ENCODE measurements at regions not wholly inside any gene's neighbourhood (a gene's known extent, or its start where the extent isn't known, plus 50 kb on each side); places are given as distances from the start of the nearest gene placed in this dataset.
"Not testable (repeated sequence)": the region's sequence is repeated elsewhere in the genome, so short reads cannot be mapped to it uniquely, and the experiment has no call there.

DNA sequence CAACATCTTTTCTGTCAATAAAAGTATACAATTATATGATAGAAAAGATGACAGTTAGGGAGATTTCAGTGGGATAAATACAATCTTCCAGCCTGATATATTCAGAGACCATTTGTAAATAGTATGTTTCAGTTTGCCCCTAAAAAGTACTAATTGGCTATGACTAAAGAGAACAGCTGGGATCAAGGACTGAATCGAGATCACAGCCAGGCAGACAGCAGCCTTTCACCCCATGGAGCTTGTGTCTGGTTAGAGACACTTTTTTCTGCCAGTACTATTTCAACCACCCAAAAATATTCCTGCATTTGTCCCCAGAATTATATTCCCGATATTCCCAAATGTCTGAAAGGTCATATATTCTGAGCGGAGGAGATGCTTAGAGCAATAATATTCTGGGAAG lies 577.3 kb upstream of the TLE4 start:
- H3K9ac ChIP-seq (ENCODE audit: low read length), result no peak overlapping the region
- H2AFZ ChIP-seq (ENCODE audit: low read length), result no peak overlapping the region
- H3F3A ChIP-seq (ENCODE audit: insufficient read depth, low read length), result no peaks in the 10 kb centered on the region
- DNase-seq, result no peak
- no peak overlapping the region for H3K4me3 ChIP-seq (ENCODE audit: low read length)
- no peaks in the 10 kb centered on the region for H3K36me3 ChIP-seq (replicated peaks; ENCODE audit: insufficient read depth, low read length)
- H3K27ac ChIP-seq (ENCODE audit: low read length), result no peak overlapping the region
- no peaks in the 10 kb centered on the region for H3K4me1 ChIP-seq (ENCODE audit: low read length)
- H3K4me2 ChIP-seq (ENCODE audit: low read depth, low read length), result no peak overlapping the region
- H3K9me3 ChIP-seq (replicated peaks; ENCODE audit: insufficient read depth, low read length), result no peaks in the 10 kb centered on the region
- no peaks in the 10 kb centered on the region for H4K20me1 ChIP-seq (ENCODE audit: insufficient read depth, low read length)
- no peaks in the 10 kb centered on the region for H3K9me2 ChIP-seq (replicated peaks; ENCODE audit: insufficient read depth, low read length)
- no peaks in the 10 kb centered on the region for H3K79me2 ChIP-seq (ENCODE audit: low read length)
- TF ChIP-seq, protein P1, sequence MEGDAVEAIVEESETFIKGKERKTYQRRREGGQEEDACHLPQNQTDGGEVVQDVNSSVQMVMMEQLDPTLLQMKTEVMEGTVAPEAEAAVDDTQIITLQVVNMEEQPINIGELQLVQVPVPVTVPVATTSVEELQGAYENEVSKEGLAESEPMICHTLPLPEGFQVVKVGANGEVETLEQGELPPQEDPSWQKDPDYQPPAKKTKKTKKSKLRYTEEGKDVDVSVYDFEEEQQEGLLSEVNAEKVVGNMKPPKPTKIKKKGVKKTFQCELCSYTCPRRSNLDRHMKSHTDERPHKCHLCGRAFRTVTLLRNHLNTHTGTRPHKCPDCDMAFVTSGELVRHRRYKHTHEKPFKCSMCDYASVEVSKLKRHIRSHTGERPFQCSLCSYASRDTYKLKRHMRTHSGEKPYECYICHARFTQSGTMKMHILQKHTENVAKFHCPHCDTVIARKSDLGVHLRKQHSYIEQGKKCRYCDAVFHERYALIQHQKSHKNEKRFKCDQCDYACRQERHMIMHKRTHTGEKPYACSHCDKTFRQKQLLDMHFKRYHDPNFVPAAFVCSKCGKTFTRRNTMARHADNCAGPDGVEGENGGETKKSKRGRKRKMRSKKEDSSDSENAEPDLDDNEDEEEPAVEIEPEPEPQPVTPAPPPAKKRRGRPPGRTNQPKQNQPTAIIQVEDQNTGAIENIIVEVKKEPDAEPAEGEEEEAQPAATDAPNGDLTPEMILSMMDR (IDR thresholded peaks at IDR 0.05; ENCODE audit: low read length), result no peak
- no peak for TF ChIP-seq EZH2 (optimal IDR thresholded peaks at IDR 0.05; ENCODE audit: low read depth, low read length)
- TF ChIP-seq EZH2phosphoT487 (IDR thresholded peaks at IDR 0.05; ENCODE audit: low read length), result no peak
- H3K27me3 ChIP-seq (replicated peaks; ENCODE audit: insufficient read depth, low read length), result no peaks in the 10 kb centered on the region

DNA sequence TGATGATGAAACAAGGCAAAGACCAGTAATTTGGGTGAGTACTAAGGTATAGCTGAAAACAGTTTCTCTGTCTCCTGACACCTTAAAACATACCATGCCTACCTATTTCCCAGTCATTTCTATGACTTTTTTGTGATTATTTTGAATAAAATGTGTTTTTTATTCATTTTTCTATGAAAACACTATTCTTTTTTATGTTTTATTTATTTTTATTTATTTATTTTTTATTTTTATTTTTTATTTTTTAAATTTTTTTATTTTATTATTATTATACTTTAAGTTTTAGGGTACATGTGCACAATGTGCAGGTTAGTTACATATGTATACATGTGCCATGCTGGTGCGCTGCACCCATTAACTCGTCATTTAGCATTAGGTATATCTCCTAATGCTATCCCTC lies 576.8 kb upstream of the TLE4 start:
- not testable (repeated sequence) for H3K27me3 ChIP-seq (replicated peaks; ENCODE audit: insufficient read depth, low read length); H2AFZ ChIP-seq (ENCODE audit: low read length); H3K9me2 ChIP-seq (replicated peaks; ENCODE audit: insufficient read depth, low read length); H3K4me1 ChIP-seq (ENCODE audit: low read length); H3K9ac ChIP-seq (ENCODE audit: low read length); H3F3A ChIP-seq (ENCODE audit: insufficient read depth, low read length); H3K36me3 ChIP-seq (replicated peaks; ENCODE audit: insufficient read depth, low read length); H3K4me2 ChIP-seq (ENCODE audit: low read depth, low read length); DNase-seq; H3K27ac ChIP-seq (ENCODE audit: low read length); H3K9me3 ChIP-seq (replicated peaks; ENCODE audit: insufficient read depth, low read length); H3K4me3 ChIP-seq (ENCODE audit: low read length); H3K79me2 ChIP-seq (ENCODE audit: low read length); H4K20me1 ChIP-seq (ENCODE audit: insufficient read depth, low read length)

DNA sequence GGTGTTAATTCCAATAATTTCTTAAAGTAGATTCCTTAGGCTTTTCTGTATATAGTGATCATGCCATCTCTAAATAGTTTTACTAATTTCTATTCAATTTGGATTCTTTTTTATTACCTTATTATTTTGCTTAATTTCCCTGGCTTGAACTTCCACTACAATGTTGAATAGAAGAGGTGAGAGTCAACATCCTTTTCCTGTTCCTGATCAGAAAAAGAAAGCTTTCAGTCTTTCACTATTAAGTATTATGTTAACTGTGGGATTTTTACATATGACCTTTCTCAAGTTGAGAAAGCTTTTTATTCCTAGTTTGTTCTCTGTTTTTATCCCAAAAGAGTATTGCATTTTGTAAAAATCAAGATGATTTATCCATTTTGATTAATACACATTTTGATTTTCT lies 574.5 kb upstream of the TLE4 start:
- Histone ChIP-seq H3K9ac (ENCODE audit: low read length) (no peak overlapping the region), H3K9me2 (replicated peaks; ENCODE audit: insufficient read depth, low read length) (no peaks in the 10 kb centered on the region), H3K27ac (ENCODE audit: low read length) (no peak overlapping the region), H3K27me3 (replicated peaks; ENCODE audit: insufficient read depth, low read length) (no peaks in the 10 kb centered on the region), H3K4me1 (ENCODE audit: low read length) (no peaks in the 10 kb centered on the region), H3K4me3 (ENCODE audit: low read length) (no peak overlapping the region), H2AFZ (ENCODE audit: low read length) (no peak overlapping the region), H3K36me3 (replicated peaks; ENCODE audit: insufficient read depth, low read length) (no peaks in the 10 kb centered on the region), H4K20me1 (ENCODE audit: insufficient read depth, low read length) (no peaks in the 10 kb centered on the region), H3K9me3 (replicated peaks; ENCODE audit: insufficient read depth, low read length) (no peaks in the 10 kb centered on the region), H3F3A (ENCODE audit: insufficient read depth, low read length) (no peaks in the 10 kb centered on the region), H3K4me2 (ENCODE audit: low read depth, low read length) (no peak overlapping the region), H3K79me2 (ENCODE audit: low read length) (no peaks in the 10 kb centered on the region)
- no peak for DNase-seq
- TF ChIP-seq, protein P1 (IDR thresholded peaks at IDR 0.05; ENCODE audit: low read length), result no peak
- no peak for TF ChIP-seq EZH2 (optimal IDR thresholded peaks at IDR 0.05; ENCODE audit: low read depth, low read length)
- TF ChIP-seq EZH2phosphoT487 (IDR thresholded peaks at IDR 0.05; ENCODE audit: low read length), result no peak

DNA sequence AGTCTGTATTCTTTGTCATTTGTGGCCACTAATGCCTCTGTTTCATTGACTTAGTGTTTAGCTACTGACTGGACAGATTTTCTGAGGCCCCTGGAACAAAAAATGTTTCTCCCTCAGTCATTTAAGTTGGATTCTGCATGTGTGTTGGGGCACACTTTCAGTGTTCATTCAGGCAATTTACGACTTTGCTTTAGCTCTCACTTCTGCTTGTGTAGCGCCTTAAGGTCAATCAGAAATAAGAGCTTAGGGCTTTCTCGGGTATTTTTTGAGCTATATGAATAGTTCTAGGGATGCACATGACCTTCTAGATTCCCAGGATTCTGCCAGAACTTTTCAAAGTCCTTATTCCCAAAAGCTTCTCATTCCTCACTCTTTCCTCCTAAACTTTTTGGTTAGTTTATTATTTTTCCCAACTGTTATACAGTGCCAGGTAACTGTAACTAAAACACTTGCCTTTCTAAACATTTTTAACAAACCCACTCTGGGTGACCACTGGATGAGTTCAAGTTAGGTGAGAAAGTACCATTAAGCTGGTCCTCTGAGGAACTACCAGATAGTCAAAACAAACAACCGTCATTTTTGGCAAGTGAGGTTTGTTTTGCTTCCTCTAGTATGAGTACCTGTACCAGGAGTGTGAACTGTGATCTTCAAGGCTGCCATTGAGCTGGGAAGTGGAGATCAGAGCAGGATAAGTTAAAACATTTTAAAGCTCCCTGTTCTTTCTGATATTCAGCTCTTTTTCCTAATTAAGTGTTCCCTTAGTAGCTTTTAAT lies 571.3 kb upstream of the TLE4 start:
- H4K20me1 ChIP-seq (ENCODE audit: insufficient read depth, low read length), result no peaks in the 10 kb centered on the region
- H3K4me1 ChIP-seq (ENCODE audit: low read length), result no peaks in the 10 kb centered on the region
- no peak overlapping the region for H3K9ac ChIP-seq (ENCODE audit: low read length)
- H3K9me3 ChIP-seq (replicated peaks; ENCODE audit: insufficient read depth, low read length), result no peaks in the 10 kb centered on the region
- H3K4me2 ChIP-seq (ENCODE audit: low read depth, low read length), result no peak overlapping the region
- no peak overlapping the region for H3K27ac ChIP-seq (ENCODE audit: low read length)
- TF ChIP-seq, protein P1 (IDR thresholded peaks at IDR 0.05; ENCODE audit: low read length), result no peak
- TF ChIP-seq EZH2phosphoT487 (IDR thresholded peaks at IDR 0.05; ENCODE audit: low read length), result no peak
- TF ChIP-seq EZH2 (optimal IDR thresholded peaks at IDR 0.05; ENCODE audit: low read depth, low read length), result no peak
- no peaks in the 10 kb centered on the region for H3K36me3 ChIP-seq (replicated peaks; ENCODE audit: insufficient read depth, low read length)
- DNase-seq, result no peak
- no peaks in the 10 kb centered on the region for H3K79me2 ChIP-seq (ENCODE audit: low read length)
- no peaks in the 10 kb centered on the region for H3F3A ChIP-seq (ENCODE audit: insufficient read depth, low read length)
- H3K9me2 ChIP-seq (replicated peaks; ENCODE audit: insufficient read depth, low read length), result no peaks in the 10 kb centered on the region
- no peaks in the 10 kb centered on the region for H3K27me3 ChIP-seq (replicated peaks; ENCODE audit: insufficient read depth, low read length)
- no peak overlapping the region for H3K4me3 ChIP-seq (ENCODE audit: low read length)
- H2AFZ ChIP-seq (ENCODE audit: low read length), result no peak overlapping the region
